ENCODE measurements at regions not wholly inside any gene's neighbourhood (a gene's known extent, or its start where the extent isn't known, plus 50 kb on each side); places are given as distances from the start of the nearest gene placed in this dataset.

- 81 to 86% methylated on average over 4 of the region's 4 CpGs for WGBS, 2 donors
Observed at GRCh38 chr9:104293877-104294276, 199.8 kb downstream of the SMC2 start.

GRCh38 chr9:104300124-104300523 lies 203.9 kb upstream of the OR13F1 start:
- no peak for TF ChIP-seq EP300 (IDR thresholded peaks at IDR 0.05)
- TF ChIP-seq POLR2AphosphoS5 (IDR thresholded peaks at IDR 0.05) = no peak
- TF ChIP-seq, protein P1, sequence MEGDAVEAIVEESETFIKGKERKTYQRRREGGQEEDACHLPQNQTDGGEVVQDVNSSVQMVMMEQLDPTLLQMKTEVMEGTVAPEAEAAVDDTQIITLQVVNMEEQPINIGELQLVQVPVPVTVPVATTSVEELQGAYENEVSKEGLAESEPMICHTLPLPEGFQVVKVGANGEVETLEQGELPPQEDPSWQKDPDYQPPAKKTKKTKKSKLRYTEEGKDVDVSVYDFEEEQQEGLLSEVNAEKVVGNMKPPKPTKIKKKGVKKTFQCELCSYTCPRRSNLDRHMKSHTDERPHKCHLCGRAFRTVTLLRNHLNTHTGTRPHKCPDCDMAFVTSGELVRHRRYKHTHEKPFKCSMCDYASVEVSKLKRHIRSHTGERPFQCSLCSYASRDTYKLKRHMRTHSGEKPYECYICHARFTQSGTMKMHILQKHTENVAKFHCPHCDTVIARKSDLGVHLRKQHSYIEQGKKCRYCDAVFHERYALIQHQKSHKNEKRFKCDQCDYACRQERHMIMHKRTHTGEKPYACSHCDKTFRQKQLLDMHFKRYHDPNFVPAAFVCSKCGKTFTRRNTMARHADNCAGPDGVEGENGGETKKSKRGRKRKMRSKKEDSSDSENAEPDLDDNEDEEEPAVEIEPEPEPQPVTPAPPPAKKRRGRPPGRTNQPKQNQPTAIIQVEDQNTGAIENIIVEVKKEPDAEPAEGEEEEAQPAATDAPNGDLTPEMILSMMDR (IDR thresholded peaks at IDR 0.05) = no peak
- no peak for TF ChIP-seq POLR2A (IDR thresholded peaks at IDR 0.05)
- DNase-seq (no peak), ATAC-seq (ENCODE audit: low FRiP score in 2 of 2) (no peak)
- H3K27ac ChIP-seq = no peak overlapping the region
- H3K9me3 ChIP-seq = no peaks in the 10 kb centered on the region
- H3K4me3 ChIP-seq = no peak overlapping the region
- WGBS, 2 donors = 55 to 57% methylated on average over 1 of the region's 1 CpG
- no peaks in the 10 kb centered on the region for H3K27me3 ChIP-seq
- no peaks in the 10 kb centered on the region for H3K4me1 ChIP-seq
- no peaks in the 10 kb centered on the region for H3K36me3 ChIP-seq

More at GRCh38 chr9:104293877-104294276, 199.8 kb downstream of the SMC2 start:
- no peak overlapping the region for H3K27ac ChIP-seq
- no peaks in the 10 kb centered on the region for H3K9me3 ChIP-seq
- ATAC-seq (ENCODE audit: low FRiP score in 2 of 2) (no peak), DNase-seq (no peak)
- no peaks in the 10 kb centered on the region for H3K4me1 ChIP-seq
- TF ChIP-seq EP300 (IDR thresholded peaks at IDR 0.05) (no peak), POLR2AphosphoS5 (IDR thresholded peaks at IDR 0.05) (no peak), POLR2A (IDR thresholded peaks at IDR 0.05) (no peak)
- TF ChIP-seq, protein P1 (IDR thresholded peaks at IDR 0.05) = no peak
- H3K27me3 ChIP-seq = no peaks in the 10 kb centered on the region
- no peaks in the 10 kb centered on the region for H3K36me3 ChIP-seq
- no peak overlapping the region for H3K4me3 ChIP-seq

GRCh38 chr9:104301755-104302154 lies 202.3 kb upstream of the OR13F1 start:
- H3K27me3 ChIP-seq = no peaks in the 10 kb centered on the region
- no peak for TF ChIP-seq POLR2A (IDR thresholded peaks at IDR 0.05)
- no peak for TF ChIP-seq POLR2AphosphoS5 (IDR thresholded peaks at IDR 0.05)
- TF ChIP-seq, protein P1 (IDR thresholded peaks at IDR 0.05) = no peak
- no peak for TF ChIP-seq EP300 (IDR thresholded peaks at IDR 0.05)
- H3K36me3 ChIP-seq = no peaks in the 10 kb centered on the region
- H3K4me3 ChIP-seq = no peak overlapping the region
- no peaks in the 10 kb centered on the region for H3K4me1 ChIP-seq
- ATAC-seq (ENCODE audit: low FRiP score in 2 of 2) = no peak
- 47 to 54% methylated on average over 2 of the region's 2 CpGs for WGBS, 2 donors
- H3K9me3 ChIP-seq = peaks cover 0 to 6% (median 0%) of the 10 kb centered on the region in 4 donors
- DNase-seq = no peak
- H3K27ac ChIP-seq = no peak overlapping the region

- DNase-seq = no peak
- no peak for TF ChIP-seq POLR2A (IDR thresholded peaks at IDR 0.05)
- TF ChIP-seq, protein P1 (IDR thresholded peaks at IDR 0.05) = no peak
- no peak for TF ChIP-seq EP300 (IDR thresholded peaks at IDR 0.05)
- TF ChIP-seq POLR2AphosphoS5 (IDR thresholded peaks at IDR 0.05) = no peak
- 76 to 80% methylated on average over 4 of the region's 4 CpGs for WGBS, 2 donors
- H3K36me3 ChIP-seq = no peaks in the 10 kb centered on the region
- H3K4me1 ChIP-seq = no peaks in the 10 kb centered on the region
- ATAC-seq (ENCODE audit: low FRiP score in 2 of 2) = no peak
- no peak overlapping the region for H3K4me3 ChIP-seq
- peaks cover 0 to 6% (median 0%) of the 10 kb centered on the region in 4 donors for H3K9me3 ChIP-seq
- H3K27ac ChIP-seq = no peak overlapping the region
- H3K27me3 ChIP-seq = no peaks in the 10 kb centered on the region
Observed at GRCh38 chr9:104302775-104303174, 201.3 kb upstream of the OR13F1 start.

DNA sequence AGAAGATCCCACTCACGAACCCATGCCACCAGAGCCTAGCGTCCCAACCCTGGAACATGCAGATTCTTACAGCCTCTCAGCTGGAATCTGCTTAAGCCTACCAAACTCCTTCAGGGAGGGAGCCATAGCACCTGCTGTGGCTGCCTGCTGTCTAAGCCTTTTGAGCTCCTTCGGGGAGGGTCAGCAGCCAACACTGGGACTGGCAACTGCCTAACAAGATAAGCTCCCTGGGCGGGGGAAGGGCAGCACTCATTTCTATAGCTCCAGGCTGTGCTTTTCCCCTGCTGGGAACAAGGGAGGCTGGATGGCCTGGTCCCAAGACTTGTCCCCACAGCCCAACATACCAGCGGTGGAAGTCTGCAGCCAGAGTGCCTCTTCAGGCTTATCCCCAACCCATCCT lies 199.1 kb upstream of the OR13F1 start:
- WGBS, 2 donors = 88 to 96% methylated on average over 4 to 5 of the region's 5 CpGs
- Histone ChIP-seq H3K4me1 (no peaks in the 10 kb centered on the region), H3K4me3 (no peak overlapping the region), H3K27me3 (no peaks in the 10 kb centered on the region), H3K36me3 (no peaks in the 10 kb centered on the region), H3K9me3 (peaks cover 0 to 6% (median 0%) of the 10 kb centered on the region in 4 donors), H3K27ac (no peak overlapping the region)
- TF ChIP-seq POLR2AphosphoS5 (IDR thresholded peaks at IDR 0.05) = no peak
- no peak for TF ChIP-seq EP300 (IDR thresholded peaks at IDR 0.05)
- TF ChIP-seq POLR2A (IDR thresholded peaks at IDR 0.05) = no peak
- TF ChIP-seq, protein P1 (IDR thresholded peaks at IDR 0.05) = no peak
- ATAC-seq (ENCODE audit: low FRiP score in 2 of 2) = no peak
- DNase-seq = no peak

Data from upper lobe of left lung (tissue), 6 donors.